K562 (cell line): ENCODE measurements at regions not wholly inside any gene's neighbourhood (a gene's known extent, or its start where the extent isn't known, plus 50 kb on each side); places are given as distances from the start of the nearest gene placed in this dataset.

Source experiments
- FOXJ3 ChIP-seq: sonication (generic); formaldehyde crosslinking; IDR thresholded peaks from 2 replicates; pipeline ENCODE4 v1.4.0; 2020; ENCODE audit warnings: mild to moderate bottlenecking, missing genetic modification reagents
- KDM1A ChIP-seq, 2 experiments: fragments of 450-650 bp; IDR thresholded peaks; 2 replicates each; pipeline ENCODE4 v1.6.1; 2016; ENCODE audit warnings: mild to moderate bottlenecking in 2 of 2
- MXI1 ChIP-seq: IDR thresholded peaks from 2 replicates; pipeline ENCODE4 v1.6.1; 2011; ENCODE audit warnings: low read depth, mild to moderate bottlenecking, improper control_type of control experiment, low read length
- POLR2A ChIP-seq: fragments of 450-650 bp; conservative IDR thresholded peaks from 2 replicates; pipeline ENCODE4 v1.6.1; 2016
- RAD51 ChIP-seq: fragments of 450-650 bp; IDR thresholded peaks from 2 replicates; pipeline ENCODE4 v1.7.1; 2016; ENCODE audit warnings: low read depth, mild to moderate bottlenecking, borderline replicate concordance
- SIN3A ChIP-seq, 2 experiments: fragments of 150-350 bp in 1 of 2; IDR thresholded peaks; 2 replicates each; pipeline ENCODE4 v1.6.1; 2011 to 2016; ENCODE audit warnings: borderline replicate concordance in 2 of 2, low read depth in 2 of 2, low read length in 2 of 2, mild to moderate bottlenecking in 2 of 2, moderate library complexity in 2 of 2; ENCODE audit not compliant: control insufficient read depth in 1 of 2
- SMAD3 ChIP-seq: fragments of 450-650 bp; formaldehyde crosslinking; conservative IDR thresholded peaks from 2 replicates; pipeline ENCODE4 v1.4.0; 2020; ENCODE audit warnings: mild to moderate bottlenecking
- ZBTB1 ChIP-seq: sonication (generic); formaldehyde crosslinking; IDR thresholded peaks from 2 replicates; pipeline ENCODE4 v1.8.1; 2023; ENCODE audit warnings: missing genetic modification reagents, low read depth, mild to moderate bottlenecking, borderline replicate concordance
- ZNF57 ChIP-seq: fragments of 450-650 bp; formaldehyde crosslinking; IDR thresholded peaks from 2 replicates; pipeline ENCODE4 v1.4.0; 2020; ENCODE audit warnings: mild to moderate bottlenecking, moderate library complexity
- TF ChIP-seq, protein P1 (sequence below): fragments of 150-350 bp; IDR thresholded peaks from 2 replicates; pipeline ENCODE4 v1.6.1; 2014; ENCODE audit warnings: low read depth, mild to moderate bottlenecking, low read length, borderline replicate concordance

DNA sequence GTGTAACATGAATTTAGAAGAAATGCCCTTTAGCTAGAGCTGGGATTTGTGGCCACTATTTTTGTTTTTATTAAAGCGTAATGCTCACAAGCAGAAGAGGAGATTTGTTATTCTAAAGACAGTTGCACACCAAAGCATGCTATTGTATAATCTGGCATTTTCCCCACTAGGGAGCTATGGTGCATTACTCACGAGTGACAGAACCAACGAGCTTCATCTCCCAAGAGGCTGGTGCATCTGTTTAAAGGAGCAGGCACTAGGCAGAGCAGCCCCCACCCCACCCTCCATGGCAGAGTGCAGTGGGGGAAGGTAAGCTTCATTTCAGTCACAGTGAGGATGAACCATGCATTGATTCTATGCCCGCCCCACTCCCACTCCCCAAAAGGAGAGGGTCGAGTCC is 287.3 kb upstream of the TSHZ2 start:
- TF ChIP-seq, protein P1, sequence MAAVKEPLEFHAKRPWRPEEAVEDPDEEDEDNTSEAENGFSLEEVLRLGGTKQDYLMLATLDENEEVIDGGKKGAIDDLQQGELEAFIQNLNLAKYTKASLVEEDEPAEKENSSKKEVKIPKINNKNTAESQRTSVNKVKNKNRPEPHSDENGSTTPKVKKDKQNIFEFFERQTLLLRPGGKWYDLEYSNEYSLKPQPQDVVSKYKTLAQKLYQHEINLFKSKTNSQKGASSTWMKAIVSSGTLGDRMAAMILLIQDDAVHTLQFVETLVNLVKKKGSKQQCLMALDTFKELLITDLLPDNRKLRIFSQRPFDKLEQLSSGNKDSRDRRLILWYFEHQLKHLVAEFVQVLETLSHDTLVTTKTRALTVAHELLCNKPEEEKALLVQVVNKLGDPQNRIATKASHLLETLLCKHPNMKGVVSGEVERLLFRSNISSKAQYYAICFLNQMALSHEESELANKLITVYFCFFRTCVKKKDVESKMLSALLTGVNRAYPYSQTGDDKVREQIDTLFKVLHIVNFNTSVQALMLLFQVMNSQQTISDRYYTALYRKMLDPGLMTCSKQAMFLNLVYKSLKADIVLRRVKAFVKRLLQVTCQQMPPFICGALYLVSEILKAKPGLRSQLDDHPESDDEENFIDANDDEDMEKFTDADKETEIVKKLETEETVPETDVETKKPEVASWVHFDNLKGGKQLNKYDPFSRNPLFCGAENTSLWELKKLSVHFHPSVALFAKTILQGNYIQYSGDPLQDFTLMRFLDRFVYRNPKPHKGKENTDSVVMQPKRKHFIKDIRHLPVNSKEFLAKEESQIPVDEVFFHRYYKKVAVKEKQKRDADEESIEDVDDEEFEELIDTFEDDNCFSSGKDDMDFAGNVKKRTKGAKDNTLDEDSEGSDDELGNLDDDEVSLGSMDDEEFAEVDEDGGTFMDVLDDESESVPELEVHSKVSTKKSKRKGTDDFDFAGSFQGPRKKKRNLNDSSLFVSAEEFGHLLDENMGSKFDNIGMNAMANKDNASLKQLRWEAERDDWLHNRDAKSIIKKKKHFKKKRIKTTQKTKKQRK = no peak
- TF ChIP-seq SMAD3 (CRISPR knock-in tag) (no peak), ZNF57 (no peak), RAD51 (no peak), KDM1A (IDR thresholded peaks at IDR 0.05) (no peak), MXI1 (no peak), SIN3A (IDR thresholded peaks at IDR 0.05; ENCODE audit: borderline replicate concordance in 2 of 2, control insufficient read depth in 1 of 2, low read depth in 2 of 2, low read length in 2 of 2) (no peak), FOXJ3 (CRISPR knock-in tag) (no peak), ZBTB1 (CRISPR knock-in tag) (no peak), POLR2A (no peak)
